ENCODE measurements at regions not wholly inside any gene's neighbourhood (a gene's known extent, or its start where the extent isn't known, plus 50 kb on each side); places are given as distances from the start of the nearest gene placed in this dataset.

GRCh38 chr3:117261983-117262421, 552.4 kb downstream of the TUSC7 start:
- TF ChIP-seq CTCF (IDR thresholded peaks at IDR 0.05; ENCODE audit: low read depth, low read length), result no peak
- no peak for TF ChIP-seq EZH2phosphoT487 (IDR thresholded peaks at IDR 0.05; ENCODE audit: low read depth)

Data from OCI-LY3 (cell line).